ENCODE measurements at regions not wholly inside any gene's neighbourhood (a gene's known extent, or its start where the extent isn't known, plus 50 kb on each side); places are given as distances from the start of the nearest gene placed in this dataset.
A peak's percentile ranks its signal among the peaks of the same experiment; 100 is the strongest.
"Not testable (repeated sequence)": the region's sequence is repeated elsewhere in the genome, so short reads cannot be mapped to it uniquely, and the experiment has no call there.

- no peak for DNase-seq
Measured at GRCh38 chr14:85074955-85075354, 455.0 kb upstream of the FLRT2 start.

GRCh38 chr14:85075694-85076476 is 454.1 kb upstream of the FLRT2 start:
- no peak for DNase-seq

- DNase-seq: not testable (repeated sequence)
Measured at GRCh38 chr14:85077716-85078115, 452.2 kb upstream of the FLRT2 start.

DNA sequence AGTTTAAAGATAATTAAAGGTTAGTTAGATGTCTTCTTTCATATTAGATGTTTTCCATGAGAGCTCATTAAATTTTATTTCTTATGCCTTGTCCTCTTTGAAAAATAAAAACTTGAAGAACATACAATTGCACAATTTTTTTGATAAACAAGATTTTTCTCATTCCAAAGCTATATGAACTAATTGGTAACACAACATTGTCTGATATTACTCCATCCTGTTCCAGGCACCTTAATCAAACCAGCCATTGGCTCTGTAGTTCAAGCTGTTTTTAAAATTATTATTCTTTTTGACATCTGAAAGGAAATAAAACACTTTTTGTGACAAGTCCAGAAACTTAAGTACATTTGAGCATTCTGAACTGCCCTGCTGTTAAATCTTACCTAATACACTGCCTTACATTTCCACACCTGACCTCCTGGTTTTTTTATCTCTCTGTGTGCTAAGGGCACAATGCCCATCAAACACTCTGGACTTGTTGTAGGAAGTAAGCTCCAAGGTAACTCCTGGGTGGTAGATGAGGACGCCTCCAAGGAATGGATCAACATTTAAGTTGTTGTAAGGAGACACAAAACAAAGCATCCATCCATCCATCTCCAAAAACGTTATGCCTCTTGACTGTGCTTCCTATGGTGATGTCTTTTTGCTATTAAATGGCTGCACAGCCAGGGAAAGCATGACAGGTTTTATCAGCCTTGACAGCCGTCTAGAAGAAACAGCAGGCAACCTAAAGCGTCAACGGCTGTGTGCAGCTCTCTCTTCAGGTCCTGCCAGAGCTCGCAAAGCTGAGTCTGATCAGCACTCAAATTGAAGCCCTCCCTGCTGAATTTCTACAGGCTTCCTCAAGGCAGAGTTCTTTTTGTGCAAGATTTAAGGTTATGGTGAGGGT is 449.9 kb upstream of the FLRT2 start:
- no peak for DNase-seq

DNA sequence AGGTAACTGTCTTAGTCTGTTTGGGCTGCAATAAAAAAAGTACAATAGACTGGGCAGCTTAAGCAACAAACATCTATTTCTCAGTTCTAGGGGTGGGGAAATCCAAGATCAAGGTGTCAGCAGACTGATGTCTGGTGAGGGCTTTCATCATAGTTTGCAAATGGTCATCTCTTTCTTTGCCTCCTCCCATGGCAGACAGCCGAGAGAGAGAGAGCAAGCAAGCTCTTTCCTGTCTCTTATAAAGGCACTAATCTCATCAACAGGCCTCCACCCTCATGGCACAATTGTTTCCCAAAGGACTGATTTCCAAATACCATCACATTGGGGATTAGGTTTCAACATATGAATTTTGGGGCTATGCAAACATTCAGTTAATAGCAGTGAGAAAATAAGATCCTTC is 445.6 kb upstream of the FLRT2 start:
- no peak for DNase-seq

GRCh38 chr14:85085981-85086380 is 444.0 kb upstream of the FLRT2 start:
- peak; percentile 2 for DNase-seq

GRCh38 chr14:85087201-85087600 is 442.7 kb upstream of the FLRT2 start:
- DNase-seq: no peak

- DNase-seq: no peak
Measured at GRCh38 chr14:85088192-85088591, 441.8 kb upstream of the FLRT2 start.

DNA sequence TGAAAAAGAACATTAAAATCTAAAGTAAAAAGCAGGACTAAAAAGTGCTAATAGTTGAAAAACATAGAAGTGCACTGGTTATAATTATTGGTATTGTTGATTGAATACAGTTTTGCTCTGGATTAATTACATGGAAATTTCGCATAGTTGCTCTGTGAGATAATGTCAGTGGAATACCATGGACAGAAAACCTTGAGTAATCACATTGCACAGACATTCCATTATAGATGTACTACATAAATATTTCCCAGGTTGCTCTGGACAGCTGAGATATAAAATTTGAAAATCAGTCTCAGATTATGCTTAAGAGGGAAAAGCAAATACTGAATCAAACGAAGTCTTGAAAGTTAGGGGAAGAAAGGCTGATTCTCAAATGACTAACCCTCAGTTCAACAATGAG is 439.3 kb upstream of the FLRT2 start:
- DNase-seq: no peak

DNA sequence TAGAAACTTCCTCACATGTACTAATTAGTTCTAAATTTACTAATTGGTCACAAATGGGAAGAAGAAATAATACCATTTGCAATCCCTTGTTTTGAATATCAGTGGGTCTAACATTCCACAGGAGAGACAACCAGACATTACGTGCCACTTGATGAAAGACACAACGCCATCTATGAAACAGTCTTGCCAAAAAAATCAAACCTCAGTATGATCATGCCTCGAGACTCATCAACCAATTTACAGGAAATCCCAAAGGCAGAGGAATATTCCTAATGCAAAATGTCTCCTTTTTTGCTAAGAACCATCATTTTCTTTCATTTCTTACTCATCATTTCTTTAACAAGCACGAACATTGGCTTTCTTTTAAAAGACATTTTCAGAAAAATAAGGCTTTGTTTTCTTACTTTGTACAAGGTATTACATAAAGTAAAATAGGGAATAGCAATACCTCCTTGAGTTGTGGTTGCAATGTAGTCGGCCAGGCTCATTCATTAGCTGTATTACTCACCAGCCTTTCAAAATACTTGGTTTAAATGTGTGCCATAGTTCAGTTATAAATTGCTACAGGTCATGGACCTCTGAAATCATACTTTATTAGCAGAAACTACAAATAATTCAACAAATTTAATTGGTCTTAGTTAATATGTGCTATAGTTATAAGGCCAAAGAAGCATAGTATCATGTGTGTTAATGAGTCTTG is 436.2 kb upstream of the FLRT2 start:
- DNase-seq: no peak

DNA sequence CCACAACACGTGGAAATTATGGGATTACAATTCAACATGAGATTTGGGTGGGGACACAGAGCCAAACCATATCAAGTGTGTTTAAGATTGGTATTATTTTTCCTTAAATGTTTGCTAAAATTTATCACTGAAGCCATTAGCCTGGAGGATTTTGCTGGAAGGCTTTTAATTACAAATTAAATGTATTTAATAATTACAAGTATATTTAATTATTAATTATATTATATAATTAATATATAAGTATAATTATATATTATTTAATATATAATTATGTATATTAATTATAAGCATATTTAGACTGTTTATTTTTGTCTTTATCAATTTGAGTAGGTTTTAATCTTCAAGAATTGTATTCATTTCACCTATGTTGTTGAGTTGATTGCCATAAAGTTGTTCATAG is 427.4 kb upstream of the FLRT2 start:
- DNase-seq: no peak

GRCh38 chr14:85106506-85106905 is 423.4 kb upstream of the FLRT2 start:
- DNase-seq: no peak

GRCh38 chr14:85112762-85113161 is 417.2 kb upstream of the FLRT2 start:
- DNase-seq: no peak

- no peak for DNase-seq
Measured at GRCh38 chr14:85115921-85116320, 414.0 kb upstream of the FLRT2 start.

GRCh38 chr14:85118274-85118673 is 411.7 kb upstream of the FLRT2 start:
- no peak for DNase-seq

GRCh38 chr14:85122690-85123089 is 407.3 kb upstream of the FLRT2 start:
- no peak for DNase-seq

DNA sequence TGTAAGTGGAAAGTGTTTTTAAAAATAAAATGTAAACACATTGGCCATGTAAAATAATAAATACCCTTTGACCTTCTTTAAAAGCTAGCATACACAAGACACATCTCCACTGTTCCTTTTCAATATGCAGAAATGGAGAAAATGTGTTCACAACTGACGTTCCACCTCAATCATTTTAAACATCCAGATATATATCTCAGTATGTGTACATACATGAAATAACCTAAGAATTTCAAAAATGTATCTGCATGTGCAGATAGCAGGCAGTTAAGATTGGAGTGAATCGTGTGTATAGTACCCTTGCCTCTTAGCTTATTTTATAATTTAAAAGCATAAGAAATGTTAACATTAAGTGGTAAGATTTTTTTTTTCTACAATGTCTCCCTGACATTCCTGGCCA is 406.2 kb upstream of the FLRT2 start:
- DNase-seq: no peak

- DNase-seq: no peak
Measured at GRCh38 chr14:85124631-85125290, 405.2 kb upstream of the FLRT2 start.

- no peak for DNase-seq
Measured at GRCh38 chr14:85125291-85125670, 404.7 kb upstream of the FLRT2 start.

DNA sequence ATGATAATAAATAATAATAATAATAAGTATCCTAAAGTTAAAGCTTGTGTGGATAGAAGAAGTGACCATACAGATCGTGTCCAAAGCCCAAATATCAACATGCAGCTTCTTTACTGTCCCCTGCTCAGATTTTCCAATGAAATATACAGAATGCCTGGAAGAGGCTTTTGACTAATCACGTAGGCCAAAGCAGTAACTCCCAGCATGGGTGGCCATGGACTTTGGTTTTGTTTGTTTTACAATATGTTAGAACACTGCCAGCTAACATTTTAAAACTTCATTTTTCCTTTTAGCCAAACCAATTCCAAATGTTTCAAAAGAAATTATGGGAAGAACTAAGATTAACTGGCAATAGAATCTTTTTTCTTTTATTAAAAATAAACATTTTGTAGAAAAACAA is 400.0 kb upstream of the FLRT2 start:
- no peak for DNase-seq

DNA sequence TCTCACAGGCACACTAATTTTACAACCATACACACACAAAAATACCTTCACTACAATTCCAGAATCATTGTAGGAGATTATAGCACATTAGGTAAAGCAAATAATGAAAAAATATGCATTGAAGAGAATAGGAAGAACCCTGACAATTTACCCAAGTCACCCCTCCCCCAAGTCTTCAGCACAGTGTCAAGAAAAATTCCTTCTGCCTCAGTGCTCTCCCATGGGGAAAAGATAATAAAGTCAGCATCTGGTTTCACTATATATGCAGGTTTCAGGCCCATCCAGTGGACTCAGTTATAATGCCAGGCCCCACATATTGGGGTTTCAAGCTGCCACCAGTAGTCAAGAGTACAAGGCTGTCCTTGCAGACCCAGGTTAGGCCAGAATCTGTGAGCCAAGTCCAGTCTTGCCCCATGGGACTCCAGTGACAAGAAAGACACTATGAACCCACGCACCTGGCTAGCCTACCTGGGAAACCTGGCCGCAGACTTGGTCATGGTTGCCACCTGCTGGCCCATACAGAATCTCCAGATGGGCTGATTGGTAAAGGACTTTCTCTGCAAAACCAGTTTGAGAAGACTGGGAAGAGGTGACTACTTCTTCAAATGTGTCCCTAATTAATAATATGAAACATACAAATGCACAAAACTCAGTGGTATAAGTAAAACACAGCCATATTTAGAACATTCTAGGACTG is 398.6 kb upstream of the FLRT2 start:
- DNase-seq: no peak

- DNase-seq: no peak
Measured at GRCh38 chr14:85142982-85143381, 387.0 kb upstream of the FLRT2 start.

All from renal pelvis (tissue), 1 donor.